ENCODE measurements at regions not wholly inside any gene's neighbourhood (a gene's known extent, or its start where the extent isn't known, plus 50 kb on each side); places are given as distances from the start of the nearest gene placed in this dataset.

DNA sequence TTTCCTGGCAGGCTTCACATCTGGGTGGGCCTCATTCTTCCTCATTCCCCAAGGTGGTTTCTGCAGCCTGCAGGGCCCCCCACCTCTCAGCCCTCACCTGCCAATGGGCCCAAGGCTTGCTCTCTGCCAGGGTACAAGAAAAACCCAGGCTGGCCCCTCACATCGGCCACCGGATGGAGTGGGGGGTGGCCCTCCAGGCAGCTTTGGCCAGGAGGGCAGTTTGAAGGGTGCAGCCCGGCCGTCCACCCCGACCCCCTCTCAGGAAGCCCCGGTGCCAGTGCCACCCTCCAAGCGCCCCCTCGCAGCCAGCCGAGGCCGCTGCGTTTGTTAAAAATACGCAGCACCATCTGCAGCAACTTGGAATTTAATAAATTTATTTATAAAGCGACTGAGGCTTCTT lies 196.7 kb downstream of the CTTN start:
- TF ChIP-seq CTCF (conservative IDR thresholded peaks at IDR 0.05) (no peak), EZH2 (IDR thresholded peaks at IDR 0.05; ENCODE audit: low read depth) (no peak)
